Breast epithelium (tissue), 4 donors: ENCODE measurements at regions not wholly inside any gene's neighbourhood (a gene's known extent, or its start where the extent isn't known, plus 50 kb on each side); places are given as distances from the start of the nearest gene placed in this dataset.

Experiments used
- DNase-seq, 2 donors: peaks; one replicate each; pipeline ENCODE4 v3.0.0-alpha.2; 2019; ENCODE audit warnings: low spot score in 2 of 2
- H3K27ac ChIP-seq, 2 donors: fragments of 200-600 bp; sonication (generic) in 1 of 2; one replicate each; pipeline ENCODE4 v1.5.1; 2016 to 2019; ENCODE audit warnings: mild to moderate bottlenecking in 1 of 2
- H3K27me3 ChIP-seq, 2 donors: fragments of 200-600 bp; sonication (generic) in 1 of 2; one replicate each; pipeline versions ENCODE4 v1.5.1 to v1.6.0; 2017 to 2019; ENCODE audit warnings: control low read depth in 1 of 2, mild to moderate bottlenecking in 1 of 2
- H3K36me3 ChIP-seq: fragments of 200-600 bp; one replicate; pipeline ENCODE4 v1.5.1; 2019
- H3K4me1 ChIP-seq, 2 donors: fragments of 200-600 bp; sonication (generic); one replicate each; pipeline ENCODE4 v1.5.1; 2016 to 2019; ENCODE audit warnings: control low read depth in 1 of 2
- H3K4me3 ChIP-seq, 3 donors: fragments of 200-600 bp; sonication (generic); 1 replicate in 2 of 3; 2 replicates in 1 of 3; pipeline ENCODE4 v1.5.1; 2016 to 2019; ENCODE audit warnings: mild to moderate bottlenecking in 3 of 3, moderate library complexity in 2 of 3
- H3K9me3 ChIP-seq, 2 donors: fragments of 200-600 bp; sonication (generic) in 1 of 2; one replicate each; pipeline ENCODE4 v1.5.1; 2016 to 2019; ENCODE audit warnings: control low read depth in 1 of 2
- POLR2A ChIP-seq: fragments of 450-650 bp; IDR thresholded peaks from one replicate; pipeline ENCODE4 v1.6.1; 2016; ENCODE audit warnings: antibody characterized with exemption, mild to moderate bottlenecking, moderate library complexity
- POLR2AphosphoS5 ChIP-seq, 3 donors: sonication (generic); formaldehyde crosslinking; IDR thresholded peaks; one replicate each; pipeline ENCODE4 v1.6.1; 2017; ENCODE audit warnings: antibody characterized with exemption in 3 of 3
- intact Hi-C: fragments of 100-400 bp; cut with DNase I; formaldehyde crosslinking; loops from one replicate; pipeline ENCODE4 v1.15.1; 2023; ENCODE audit warnings: low total_unique reads
- TF ChIP-seq, protein P1 (sequence below), 3 donors: fragments of 450-650 bp; IDR thresholded peaks; one replicate each; pipeline ENCODE4 v1.5.1; 2016 to 2017; ENCODE audit warnings: antibody characterized with exemption in 3 of 3, mild to moderate bottlenecking in 3 of 3, moderate library complexity in 3 of 3

DNA sequence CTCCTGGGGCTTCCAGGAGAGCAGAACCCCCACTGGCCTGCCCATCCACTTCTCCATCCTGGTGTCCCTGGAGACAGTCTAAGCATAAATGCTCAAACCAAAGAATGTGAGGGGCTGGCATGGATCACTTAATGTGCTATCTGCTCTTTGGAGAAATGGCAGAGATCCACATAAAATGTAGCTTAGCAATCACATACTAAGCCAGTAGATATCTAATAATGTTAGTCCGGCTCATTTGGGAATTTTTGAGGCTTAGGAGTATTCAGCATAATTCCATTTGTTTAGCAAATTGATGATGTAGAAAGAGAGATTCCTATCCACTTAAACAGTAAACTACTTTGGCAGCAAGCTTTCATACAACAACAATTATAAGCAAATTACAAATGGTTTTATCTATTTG lies 90.7 kb downstream of the TENT5C start:
- Histone ChIP-seq H3K4me3 (no peak overlapping the region), H3K4me1 (no peaks in the 10 kb centered on the region), H3K27ac (peak overlapping the region; percentile 64 to 78), H3K36me3 (no peaks in the 10 kb centered on the region), H3K27me3 (no peaks in the 10 kb centered on the region), H3K9me3 (no peaks in the 10 kb centered on the region)
- TF ChIP-seq POLR2AphosphoS5 (IDR thresholded peaks at IDR 0.05) (no peak), POLR2A (no peak)
- TF ChIP-seq, protein P1, sequence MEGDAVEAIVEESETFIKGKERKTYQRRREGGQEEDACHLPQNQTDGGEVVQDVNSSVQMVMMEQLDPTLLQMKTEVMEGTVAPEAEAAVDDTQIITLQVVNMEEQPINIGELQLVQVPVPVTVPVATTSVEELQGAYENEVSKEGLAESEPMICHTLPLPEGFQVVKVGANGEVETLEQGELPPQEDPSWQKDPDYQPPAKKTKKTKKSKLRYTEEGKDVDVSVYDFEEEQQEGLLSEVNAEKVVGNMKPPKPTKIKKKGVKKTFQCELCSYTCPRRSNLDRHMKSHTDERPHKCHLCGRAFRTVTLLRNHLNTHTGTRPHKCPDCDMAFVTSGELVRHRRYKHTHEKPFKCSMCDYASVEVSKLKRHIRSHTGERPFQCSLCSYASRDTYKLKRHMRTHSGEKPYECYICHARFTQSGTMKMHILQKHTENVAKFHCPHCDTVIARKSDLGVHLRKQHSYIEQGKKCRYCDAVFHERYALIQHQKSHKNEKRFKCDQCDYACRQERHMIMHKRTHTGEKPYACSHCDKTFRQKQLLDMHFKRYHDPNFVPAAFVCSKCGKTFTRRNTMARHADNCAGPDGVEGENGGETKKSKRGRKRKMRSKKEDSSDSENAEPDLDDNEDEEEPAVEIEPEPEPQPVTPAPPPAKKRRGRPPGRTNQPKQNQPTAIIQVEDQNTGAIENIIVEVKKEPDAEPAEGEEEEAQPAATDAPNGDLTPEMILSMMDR (IDR thresholded peaks at IDR 0.05), result no peak
- DNase-seq, result no peak
- intact Hi-C loops, result no loop called here

GRCh38 chr1:117697220-117697781 lies 91.5 kb downstream of the TENT5C start:
- TF ChIP-seq POLR2AphosphoS5 (IDR thresholded peaks at IDR 0.05), result no peak
- TF ChIP-seq, protein P1 (IDR thresholded peaks at IDR 0.05), result no peak
- TF ChIP-seq POLR2A, result no peak
- H3K4me3 ChIP-seq, result no peak overlapping the region
- H3K36me3 ChIP-seq, result no peaks in the 10 kb centered on the region
- peak overlapping the region in 1 of 2 donors; percentile 78 for H3K27ac ChIP-seq
- DNase-seq, result no peak
- intact Hi-C loops, result no loop called here
- no peaks in the 10 kb centered on the region for H3K9me3 ChIP-seq
- no peaks in the 10 kb centered on the region for H3K4me1 ChIP-seq
- H3K27me3 ChIP-seq, result no peaks in the 10 kb centered on the region

DNA sequence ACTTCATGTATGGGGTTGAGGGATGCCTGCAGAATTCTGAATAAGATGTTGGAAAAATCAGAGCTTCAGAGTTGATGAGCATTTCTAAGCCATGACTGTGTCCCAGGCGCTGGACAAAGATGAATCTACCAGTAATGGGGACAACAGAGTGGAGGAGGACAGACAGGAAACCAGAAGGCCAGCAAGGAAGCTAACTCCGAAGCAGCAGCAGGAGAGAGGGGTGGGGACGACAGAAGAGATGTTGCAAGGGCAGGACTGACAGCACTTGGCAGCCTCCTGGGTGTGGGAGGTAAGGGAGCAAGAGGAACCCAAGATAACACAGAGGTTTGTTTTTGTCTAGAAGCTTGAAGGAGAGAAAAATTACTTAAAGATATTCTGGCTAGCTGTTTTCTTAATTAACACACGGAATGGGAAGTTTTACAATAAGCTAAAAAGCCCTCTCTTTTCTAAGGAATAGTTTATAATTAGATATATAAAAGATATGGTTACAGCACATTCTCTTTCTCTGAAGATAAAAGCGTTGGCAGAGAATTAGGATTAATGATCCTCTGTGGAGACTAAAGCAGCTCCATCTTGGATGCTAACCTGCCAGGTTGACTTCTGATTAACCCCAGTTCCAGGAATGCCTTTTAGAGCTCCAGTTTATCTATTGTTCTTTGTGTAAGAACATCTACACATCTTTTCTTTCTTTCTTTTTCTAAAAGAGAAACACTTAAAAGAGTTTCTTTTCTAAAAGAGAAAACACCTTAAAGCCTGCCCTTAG lies 92.7 kb downstream of the TENT5C start:
- Histone ChIP-seq H3K4me1 (no peaks in the 10 kb centered on the region), H3K36me3 (no peaks in the 10 kb centered on the region), H3K27me3 (no peaks in the 10 kb centered on the region), H3K27ac (no peak overlapping the region), H3K4me3 (no peak overlapping the region), H3K9me3 (peaks cover 0 to 2% of the 10 kb centered on the region in 2 donors)
- no peak for TF ChIP-seq POLR2AphosphoS5 (IDR thresholded peaks at IDR 0.05)
- no peak for TF ChIP-seq POLR2A
- TF ChIP-seq, protein P1 (IDR thresholded peaks at IDR 0.05), result no peak
- intact Hi-C loops, result no loop called here
- DNase-seq, result no peak

DNA sequence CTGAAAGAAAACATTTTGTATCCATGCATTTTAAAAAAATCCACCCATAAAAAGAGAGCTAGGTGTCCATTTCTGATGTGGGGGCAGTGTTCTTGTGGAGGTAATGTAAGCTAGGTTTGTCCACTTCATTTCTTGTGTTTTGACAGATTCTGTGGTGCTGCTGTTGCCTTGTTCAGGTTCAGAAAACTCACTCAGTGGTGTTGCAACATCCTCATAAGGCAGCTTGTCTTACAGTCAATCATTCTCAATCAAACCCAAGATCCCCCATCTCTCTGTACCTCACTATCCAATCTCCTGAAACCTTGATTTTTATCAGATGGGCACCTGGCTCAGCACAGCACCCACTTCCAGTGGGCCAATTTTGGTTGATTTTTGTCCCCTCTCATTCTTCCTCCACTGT lies 94.1 kb downstream of the TENT5C start:
- no peak for DNase-seq

GRCh38 chr1:117702654-117703053 lies 96.8 kb downstream of the TENT5C start:
- Histone ChIP-seq H3K27me3 (no peaks in the 10 kb centered on the region), H3K4me3 (no peak overlapping the region), H3K4me1 (no peaks in the 10 kb centered on the region), H3K27ac (no peak overlapping the region), H3K36me3 (no peaks in the 10 kb centered on the region), H3K9me3 (peaks cover 0 to 7% of the 10 kb centered on the region in 2 donors)
- no peak for DNase-seq
- intact Hi-C loops, result no loop called here
- TF ChIP-seq, protein P1 (IDR thresholded peaks at IDR 0.05), result no peak
- TF ChIP-seq POLR2A (no peak), POLR2AphosphoS5 (IDR thresholded peaks at IDR 0.05) (no peak)

More for the DNA sequence above, 94.1 kb downstream of the TENT5C start:
- intact Hi-C loops, result no loop called here
- Histone ChIP-seq H3K36me3 (no peaks in the 10 kb centered on the region), H3K27me3 (no peaks in the 10 kb centered on the region), H3K27ac (no peak overlapping the region), H3K4me1 (no peaks in the 10 kb centered on the region), H3K4me3 (no peak overlapping the region), H3K9me3 (peaks cover 0 to 7% of the 10 kb centered on the region in 2 donors)
- TF ChIP-seq, protein P1 (IDR thresholded peaks at IDR 0.05), result no peak
- no peak for TF ChIP-seq POLR2AphosphoS5 (IDR thresholded peaks at IDR 0.05)
- no peak for TF ChIP-seq POLR2A
